H1 (cell line): ENCODE measurements at regions not wholly inside any gene's neighbourhood (a gene's known extent, or its start where the extent isn't known, plus 50 kb on each side); places are given as distances from the start of the nearest gene placed in this dataset.

ENCODE experiments used
- CTCF ChIA-PET: fragments of 300-600 bp; sonication (Branson Sonifier 250); formaldehyde crosslinking; loops from one replicate; lab custom pipeline; 2021; ENCODE audit not compliant: partially characterized antibody; lab: Charles Lee
- POLR2A ChIA-PET: fragments of 300-600 bp; sonication (Branson Sonifier 250); formaldehyde crosslinking; loops from one replicate; lab custom pipeline; 2021; ENCODE audit warnings: inconsistent platforms; ENCODE audit not compliant: partially characterized antibody; lab: Charles Lee
- DNase-seq, 2 experiments: peaks; one replicate each; pipeline versions ENCODE4 v3.0.0 to v3.0.0-alpha.2; 2010 to 2022; ENCODE audit warnings: low spot score in 2 of 2, low read depth in 1 of 2, mixed read lengths in 1 of 2
- FAIRE-seq: peaks from 2 replicates; lab custom pipeline; 2011; peaks lifted over from hg19 to GRCh38; lab: Jason Lieb, UNC
- H2AFZ ChIP-seq: 2 replicates; pipeline ENCODE4 v1.8.1; 2012; ENCODE audit warnings: low read length, inconsistent platforms
- H2AK5ac ChIP-seq: 2 replicates; pipeline ENCODE4 v1.6.1; 2013; ENCODE audit warnings: low read depth, low read length
- H2BK120ac ChIP-seq: replicated peaks from 2 replicates; pipeline ENCODE3; 2013; ENCODE audit warnings: low read depth, low read length, inconsistent platforms
- H2BK12ac ChIP-seq: 2 replicates; pipeline ENCODE4 v1.6.1; 2013; ENCODE audit warnings: low read depth, low read length
- H2BK15ac ChIP-seq: 2 replicates; pipeline ENCODE4 v1.6.1; 2013; ENCODE audit warnings: low read length
- H2BK20ac ChIP-seq: 2 replicates; pipeline ENCODE4 v1.6.1; 2013; ENCODE audit warnings: low read length
- H2BK5ac ChIP-seq: 2 replicates; pipeline ENCODE4 v1.6.1; 2013; ENCODE audit warnings: low read depth, low read length
- H3K14ac ChIP-seq: 2 replicates; pipeline ENCODE4 v1.6.1; 2013; ENCODE audit warnings: inconsistent platforms; ENCODE audit not compliant: insufficient read length
- H3K18ac ChIP-seq: 2 replicates; pipeline ENCODE4 v1.6.1; 2013; ENCODE audit warnings: low read length; ENCODE audit errors: extremely low read depth
- H3K23ac ChIP-seq: 2 replicates; pipeline ENCODE4 v1.6.1; 2013; ENCODE audit warnings: inconsistent platforms; ENCODE audit not compliant: insufficient read length
- H3K23me2 ChIP-seq: 2 replicates; pipeline ENCODE4 v1.6.1; 2013; ENCODE audit warnings: low read depth, low read length
- H3K27ac ChIP-seq: 2 replicates; pipeline ENCODE4 v1.6.1; 2011; ENCODE audit warnings: low read depth, low read length, inconsistent platforms
- H3K27me3 ChIP-seq, 4 experiments: replicated peaks in 1 of 4; 1 replicate in 1 of 4; 2 replicates in 3 of 4; pipeline versions ENCODE4 v1.6.1 to v1.8.1; 2011 to 2013; ENCODE audit warnings: low read length in 3 of 4, mild to moderate bottlenecking in 3 of 4, inconsistent platforms in 2 of 4, mixed read lengths in 2 of 4, moderate library complexity in 1 of 4; ENCODE audit not compliant: control insufficient read depth in 3 of 4, insufficient read depth in 3 of 4; ENCODE audit errors: extremely low read depth in 1 of 4
- H3K36me3 ChIP-seq, 4 experiments: 2 replicates each; pipeline versions ENCODE4 v1.6.1 to v1.8.1; 2011 to 2013; ENCODE audit warnings: mild to moderate bottlenecking in 4 of 4, low read length in 3 of 4, moderate library complexity in 2 of 4, control low read depth in 1 of 4, inconsistent platforms in 1 of 4; ENCODE audit not compliant: insufficient read depth in 4 of 4, control insufficient read depth in 2 of 4
- H3K4ac ChIP-seq: replicated peaks from 2 replicates; pipeline ENCODE3; 2013; ENCODE audit warnings: low read length, low read depth, mixed read lengths, inconsistent platforms; ENCODE audit not compliant: insufficient read length
- H3K4me1 ChIP-seq, 4 experiments: replicated peaks in 1 of 4; 1 replicate in 1 of 4; 2 replicates in 3 of 4; pipeline versions ENCODE4 v1.6.1 to v1.8.1; 2011 to 2013; ENCODE audit warnings: low read length in 3 of 4, inconsistent platforms in 2 of 4, mixed read lengths in 1 of 4; ENCODE audit not compliant: insufficient read depth in 4 of 4, control insufficient read depth in 3 of 4
- H3K4me2 ChIP-seq, 2 experiments: 2 replicates each; pipeline versions ENCODE4 v1.6.1 to v1.8.1; 2011 to 2013; ENCODE audit warnings: low read depth in 2 of 2, low read length in 2 of 2, control low read depth in 1 of 2, inconsistent platforms in 1 of 2, mild to moderate bottlenecking in 1 of 2; ENCODE audit not compliant: insufficient read depth in 1 of 2
- H3K4me3 ChIP-seq, 4 experiments: fragments of 200-600, 300-600 bp in 1 of 4; sonication (generic), shearing (Covaris generic), sonication (Bioruptor Twin) in 1 of 4; 2 replicates each; pipeline versions ENCODE4 v1.5.1 to v1.8.1; 2011 to 2016; ENCODE audit warnings: low read length in 4 of 4, low read depth in 3 of 4, control low read depth in 2 of 4, inconsistent platforms in 2 of 4, mild to moderate bottlenecking in 2 of 4, mixed read lengths in 1 of 4, moderate library complexity in 1 of 4; ENCODE audit not compliant: insufficient read depth in 2 of 4; ENCODE audit errors: extremely low read depth in 1 of 4
- H3K56ac ChIP-seq: replicated peaks from 2 replicates; pipeline ENCODE3; 2013; ENCODE audit warnings: low read depth, mild to moderate bottlenecking, mixed read lengths, low read length, inconsistent platforms; ENCODE audit not compliant: insufficient read length
- H3K79me1 ChIP-seq: 2 replicates; pipeline ENCODE4 v1.6.1; 2013; ENCODE audit warnings: low read depth, low read length, control low read depth
- H3K79me2 ChIP-seq, 2 experiments: 2 replicates each; pipeline versions ENCODE4 v1.6.1 to v1.8.1; 2012 to 2013; ENCODE audit warnings: low read length in 2 of 2, mild to moderate bottlenecking in 2 of 2, inconsistent platforms in 1 of 2; ENCODE audit not compliant: insufficient read depth in 2 of 2, control insufficient read depth in 1 of 2
- H3K9ac ChIP-seq, 4 experiments: replicated peaks in 1 of 4; 1 replicate in 1 of 4; 2 replicates in 3 of 4; pipeline versions ENCODE4 v1.6.1 to v1.8.1; 2011 to 2013; ENCODE audit warnings: low read depth in 3 of 4, low read length in 3 of 4, control low read depth in 2 of 4, mild to moderate bottlenecking in 2 of 4, moderate library complexity in 2 of 4, inconsistent platforms in 1 of 4; ENCODE audit errors: extremely low read depth in 1 of 4
- H3K9me3 ChIP-seq, 2 experiments: 2 replicates each; pipeline versions ENCODE4 v1.6.1 to v1.8.1; 2012 to 2013; ENCODE audit warnings: mild to moderate bottlenecking in 2 of 2, moderate library complexity in 2 of 2, control low read depth in 1 of 2, inconsistent platforms in 1 of 2, low read depth in 1 of 2, low read length in 1 of 2, mixed read lengths in 1 of 2; ENCODE audit not compliant: insufficient read depth in 2 of 2
- H4K20me1 ChIP-seq, 2 experiments: replicated peaks in 1 of 2; 2 replicates each; pipeline versions ENCODE3 to v1.8.1; 2011 to 2013; ENCODE audit warnings: inconsistent platforms in 2 of 2, low read length in 2 of 2, mild to moderate bottlenecking in 1 of 2; ENCODE audit not compliant: insufficient read depth in 2 of 2, control insufficient read depth in 1 of 2
- H4K5ac ChIP-seq: 2 replicates; pipeline ENCODE4 v1.6.1; 2013; ENCODE audit warnings: low read length, low read depth, mixed read lengths, inconsistent platforms; ENCODE audit not compliant: insufficient read length
- H4K8ac ChIP-seq: 2 replicates; pipeline ENCODE4 v1.8.0; 2013; ENCODE audit warnings: mild to moderate bottlenecking, moderate library complexity, low read length, inconsistent platforms; ENCODE audit not compliant: insufficient read depth; ENCODE audit errors: extremely low read depth
- H4K91ac ChIP-seq: replicated peaks from 2 replicates; pipeline ENCODE3; 2013; ENCODE audit warnings: low read length, mixed read lengths, inconsistent platforms; ENCODE audit not compliant: insufficient read length
- CBX5 ChIP-seq: fragments of 300-800, 300-1000 bp; sonication (generic); IDR thresholded peaks from 2 replicates; pipeline ENCODE4 v1.7.1; 2016; ENCODE audit warnings: antibody characterized with exemption, low read length, low read depth
- EGR1 ChIP-seq: IDR thresholded peaks from 2 replicates; pipeline ENCODE4 v1.6.1; 2011; ENCODE audit warnings: low read depth, low read length, borderline replicate concordance
- FOSL1 ChIP-seq: IDR thresholded peaks from 2 replicates; pipeline ENCODE4 v1.6.1; 2011; ENCODE audit warnings: mild to moderate bottlenecking, low read depth, low read length, moderate library complexity; ENCODE audit not compliant: insufficient read depth
- HDAC6 ChIP-seq: IDR thresholded peaks from one replicate; pipeline ENCODE4 v1.7.1; 2012; ENCODE audit warnings: low read depth, mild to moderate bottlenecking, inconsistent platforms, low read length, moderate library complexity
- JUN ChIP-seq: IDR thresholded peaks from 2 replicates; pipeline ENCODE4 v1.6.1; 2011; ENCODE audit warnings: low read depth, mild to moderate bottlenecking, improper control_type of control experiment, low read length
- NRF1 ChIP-seq: IDR thresholded peaks from 2 replicates; pipeline ENCODE4 v1.6.1; 2011; ENCODE audit warnings: mild to moderate bottlenecking, low read depth, low read length, improper control_type of control experiment
- SP2 ChIP-seq: IDR thresholded peaks from 2 replicates; pipeline ENCODE4 v1.6.1; 2012; ENCODE audit warnings: mild to moderate bottlenecking, low read length, inconsistent platforms
- SUZ12 ChIP-seq: fragments of 200-600 bp; sonication (generic); IDR thresholded peaks from 2 replicates; pipeline ENCODE4 v1.6.1; 2012; ENCODE audit warnings: mild to moderate bottlenecking, inconsistent platforms, low read length, moderate library complexity, mixed read lengths
- WGBS, 2 experiments: shearing (Covaris generic) in 1 of 2; methylation state at CpG; one replicate each; pipeline versions ENCODE4 v1.1.6 to v1.1.7; 2013 to 2015; ENCODE audit warnings: low lambda C conversion rate in 2 of 2, mixed read lengths in 2 of 2, inconsistent platforms in 1 of 2, low coverage in 1 of 2, missing lambda C conversion rate in 1 of 2; ENCODE audit not compliant: insufficient replicate concordance in 2 of 2, insufficient coverage in 1 of 2, insufficient read length in 1 of 2; ENCODE audit errors: extremely low coverage in 1 of 2, missing lambda C conversion rate in 1 of 2; 5-methylcytosine and 5-hydroxymethylcytosine counted together

- CTCF ChIA-PET = interaction anchor here (0.7 kb wide), 1 partner anchor 8 kb away, joined by 3 read pairs; no protein-coding TSS in a partner anchor
- no peak overlapping the region for H2BK20ac ChIP-seq
- H4K91ac ChIP-seq = no peak overlapping the region
- TF ChIP-seq HDAC6 (no peak), CBX5 (no peak), EGR1 (no peak), SP2 (no peak), FOSL1 (no peak), NRF1 (no peak), SUZ12 (no peak), JUN (no peak)
Observed at GRCh38 chr10:65581426-65582026, 1344.3 kb upstream of the LRRTM3 start.

More at GRCh38 chr10:65581426-65582026, 1344.3 kb upstream of the LRRTM3 start:
- H2BK12ac ChIP-seq = no peak overlapping the region
- H2BK15ac ChIP-seq = no peak overlapping the region
- H3K79me1 ChIP-seq = no peaks in the 10 kb centered on the region
- peaks cover 0 to 37% (median 10%) of the 10 kb centered on the region in 4 experiments; a peak in 4 of 8 replicates for H3K36me3 ChIP-seq
- no peak overlapping the region for H3K23ac ChIP-seq
- no peaks in the 10 kb centered on the region for H4K20me1 ChIP-seq
- no peak for FAIRE-seq
- no peak overlapping the region for H2AK5ac ChIP-seq
- H3K14ac ChIP-seq = no peak overlapping the region
- H3K4me2 ChIP-seq = no peak overlapping the region
- no peak overlapping the region for H3K18ac ChIP-seq
- H3K4me3 ChIP-seq = no peak overlapping the region
- no peak overlapping the region for H2BK120ac ChIP-seq
- H3K27me3 ChIP-seq = no peaks in the 10 kb centered on the region
- H2BK5ac ChIP-seq = no peak overlapping the region
- no peak overlapping the region for H3K9ac ChIP-seq
- DNase-seq = no peak
- no peak overlapping the region for H2AFZ ChIP-seq
- no peak overlapping the region for H3K56ac ChIP-seq
- H3K27ac ChIP-seq = no peak overlapping the region
- H3K4me1 ChIP-seq = no peaks in the 10 kb centered on the region
- POLR2A ChIA-PET = interaction anchor here (1.1 kb wide), 1 partner anchor 11 kb away, joined by 3 read pairs; no protein-coding TSS in a partner anchor
- WGBS, 2 experiments = 93% methylated on average over 5 of the region's 5 CpGs; no CpG with 5 or more reads in 1 of the 2 experiments
- peaks cover 3 to 4% of the 10 kb centered on the region in 2 experiments; a peak in 2 of 4 replicates for H3K9me3 ChIP-seq
- H4K8ac ChIP-seq = no peak overlapping the region
- no peaks in the 10 kb centered on the region for H3K79me2 ChIP-seq
- no peak overlapping the region for H4K5ac ChIP-seq
- no peak overlapping the region for H3K4ac ChIP-seq
- no peaks in the 10 kb centered on the region for H3K23me2 ChIP-seq
